IMR-90 (cell line): ENCODE measurements at regions not wholly inside any gene's neighbourhood (a gene's known extent, or its start where the extent isn't known, plus 50 kb on each side); places are given as distances from the start of the nearest gene placed in this dataset.
"Not testable (repeated sequence)": the region's sequence is repeated elsewhere in the genome, so short reads cannot be mapped to it uniquely, and the experiment has no call there.

Experiments used
- ATAC-seq: fragments of 200-7000 bp; cut with Tn5 transposase; 2 replicates; pipeline ENCODE4 v1.9.1; 2020; ENCODE audit warnings: low read depth, mild to moderate bottlenecking, moderate library complexity
- BruUV-seq: library from RNA; stranded (reverse); fragments of 400-500 nt; replicated peaks from 2 replicates; lab custom pipeline; 2021; lab: Mats Ljungman, UMichigan
- CTCF ChIA-PET: fragments of 300-600 bp; formaldehyde crosslinking; extraction: SDS; loops from one replicate; lab custom pipeline; 2021; ENCODE audit warnings: antibody characterized with exemption; lab: Yijun Ruan, JAX
- POLR2A ChIA-PET: fragments of 300-600 bp; sonication (Branson Sonifier 250); formaldehyde crosslinking; loops from one replicate; lab custom pipeline; 2022; ENCODE audit warnings: antibody characterized with exemption; ENCODE audit not compliant: unreplicated experiment; lab: Charles Lee
- DNase-seq: peaks from one replicate; pipeline ENCODE4 v3.0.0; 2013
- H2AFZ ChIP-seq: replicated peaks from 2 replicates; pipeline ENCODE3; 2013; ENCODE audit warnings: low read length, mild to moderate bottlenecking; ENCODE audit not compliant: poor library complexity
- H2AK5ac ChIP-seq: 2 replicates; pipeline ENCODE4 v1.6.1; 2013; ENCODE audit warnings: low read depth, low read length, inconsistent platforms
- H2AK9ac ChIP-seq: replicated peaks from 2 replicates; pipeline ENCODE3; 2013; ENCODE audit warnings: mild to moderate bottlenecking, low read depth, low read length, moderate library complexity; ENCODE audit not compliant: poor library complexity
- H2BK120ac ChIP-seq: 2 replicates; pipeline ENCODE4 v1.6.1; 2013; ENCODE audit warnings: low read depth, low read length, inconsistent platforms
- H2BK15ac ChIP-seq: 3 replicates; pipeline ENCODE4 v1.6.1; 2013; ENCODE audit warnings: low read depth, low read length, inconsistent platforms
- H2BK20ac ChIP-seq: 2 replicates; pipeline ENCODE4 v1.6.1; 2013; ENCODE audit warnings: low read depth, mild to moderate bottlenecking, inconsistent platforms, low read length, moderate library complexity
- H2BK5ac ChIP-seq: 2 replicates; pipeline ENCODE4 v1.6.1; 2013; ENCODE audit warnings: mild to moderate bottlenecking, low read depth, low read length, inconsistent platforms; ENCODE audit not compliant: poor library complexity, severe bottlenecking
- H3K14ac ChIP-seq: replicated peaks from 2 replicates; pipeline ENCODE4 v1.6.1; 2013; ENCODE audit warnings: low read depth, low read length, inconsistent platforms
- H3K18ac ChIP-seq: 2 replicates; pipeline ENCODE4 v1.6.1; 2013; ENCODE audit warnings: low read depth, low read length, control low read depth
- H3K23ac ChIP-seq: 2 replicates; pipeline ENCODE4 v1.6.1; 2013; ENCODE audit warnings: low read depth, low read length, inconsistent platforms
- H3K27ac ChIP-seq: 2 replicates; pipeline ENCODE4 v1.5.1; 2013; ENCODE audit warnings: mild to moderate bottlenecking, control low read depth, low read length; ENCODE audit not compliant: insufficient read depth
- H3K27me3 ChIP-seq: 2 replicates; pipeline ENCODE4 v1.6.1; 2013; ENCODE audit warnings: low read length; ENCODE audit not compliant: control insufficient read depth, insufficient read depth
- H3K36me3 ChIP-seq: 2 replicates; pipeline ENCODE4 v1.6.1; 2013; ENCODE audit warnings: low read length, mixed read lengths; ENCODE audit not compliant: control insufficient read depth, insufficient read depth
- H3K4ac ChIP-seq: 2 replicates; pipeline ENCODE4 v1.6.1; 2013; ENCODE audit warnings: low read depth, low read length, inconsistent platforms
- H3K4me1 ChIP-seq: 2 replicates; pipeline ENCODE4 v1.6.1; 2013; ENCODE audit warnings: low read length, mixed read lengths; ENCODE audit not compliant: control insufficient read depth, insufficient read depth
- H3K4me2 ChIP-seq: 2 replicates; pipeline ENCODE4 v1.6.1; 2013; ENCODE audit warnings: low read depth, mild to moderate bottlenecking, control low read depth, low read length, moderate library complexity
- H3K4me3 ChIP-seq: 2 replicates; pipeline ENCODE4 v1.5.1; 2013; ENCODE audit warnings: low read depth, mild to moderate bottlenecking, control low read depth, low read length, moderate library complexity; ENCODE audit not compliant: insufficient read depth
- H3K56ac ChIP-seq: 2 replicates; pipeline ENCODE4 v1.6.1; 2013; ENCODE audit warnings: low read length, inconsistent platforms; ENCODE audit not compliant: insufficient read depth; ENCODE audit errors: extremely low read depth
- H3K79me1 ChIP-seq, 2 experiments: 2 replicates each; pipeline ENCODE4 v1.6.1; 2013; ENCODE audit warnings: low read length in 2 of 2, inconsistent platforms in 1 of 2, low read depth in 1 of 2
- H3K9ac ChIP-seq: 2 replicates; pipeline ENCODE4 v1.6.1; 2013; ENCODE audit warnings: low read depth, low read length, control low read depth
- H3K9me1 ChIP-seq: 2 replicates; pipeline ENCODE4 v1.6.1; 2013; ENCODE audit warnings: low read length, inconsistent platforms; ENCODE audit not compliant: insufficient read depth
- H3K9me3 ChIP-seq: 2 replicates; pipeline ENCODE4 v1.6.1; 2013; ENCODE audit warnings: low read length; ENCODE audit not compliant: control insufficient read depth, insufficient read depth
- H4K20me1 ChIP-seq: 2 replicates; pipeline ENCODE4 v1.6.1; 2013; ENCODE audit warnings: low read length, inconsistent platforms; ENCODE audit not compliant: insufficient read depth
- H4K5ac ChIP-seq: 2 replicates; pipeline ENCODE4 v1.6.1; 2013; ENCODE audit warnings: mild to moderate bottlenecking, low read depth, low read length, control low read depth
- H4K8ac ChIP-seq, 2 experiments: 2 replicates each; pipeline ENCODE4 v1.6.1; 2013; ENCODE audit warnings: low read depth in 2 of 2, low read length in 2 of 2, control low read depth in 1 of 2, inconsistent platforms in 1 of 2
- H4K91ac ChIP-seq: 2 replicates; pipeline ENCODE4 v1.6.1; 2013; ENCODE audit warnings: low read depth, low read length, inconsistent platforms; ENCODE audit not compliant: insufficient read depth
- WGBS, 2 experiments: methylation state at CpG; one replicate each; pipeline versions ENCODE4 v1.1.5 to v1.1.7; 2013; ENCODE audit warnings: missing lambda C conversion rate in 2 of 2; ENCODE audit not compliant: insufficient read length in 1 of 2; ENCODE audit errors: extremely low coverage in 2 of 2; 5-methylcytosine and 5-hydroxymethylcytosine counted together
- dilution Hi-C: fragments of 300-500 bp; cut with HindIII; formaldehyde crosslinking; loops from one replicate; pipeline ENCODE4 v1.14.3; 2018; ENCODE audit warnings: low sequenced_read_pairs; ENCODE audit not compliant: unreplicated experiment
- in situ Hi-C: fragments of 300-500 bp; cut with MboI; formaldehyde crosslinking; loops from 3 replicates; pipeline ENCODE4 v1.14.3; 2019; ENCODE audit warnings: low sequenced_read_pairs, inconsistent platforms, mixed read lengths
- intact Hi-C: fragments of 100-400 bp; cut with micrococcal nuclease; formaldehyde crosslinking; loops from 2 replicates; pipeline ENCODE4 v1.10.0; 2022

- intact Hi-C loops, H2BK5ac ChIP-seq: not testable (repeated sequence)
Observed at GRCh38 chr6:141815039-141815438, 317.7 kb upstream of the GJE1 start.

More at GRCh38 chr6:141815039-141815438, 317.7 kb upstream of the GJE1 start:
- H2BK120ac ChIP-seq, H2AK5ac ChIP-seq, H2AFZ ChIP-seq, H3K9me3 ChIP-seq, H2BK20ac ChIP-seq, H3K36me3 ChIP-seq, DNase-seq, H3K4me3 ChIP-seq, dilution Hi-C loops, H3K9ac ChIP-seq, H3K4ac ChIP-seq, H3K4me2 ChIP-seq, POLR2A ChIA-PET, H3K56ac ChIP-seq, BruUV-seq, H4K20me1 ChIP-seq, H2BK15ac ChIP-seq, H4K91ac ChIP-seq, H3K23ac ChIP-seq, H3K14ac ChIP-seq, H3K18ac ChIP-seq, H2AK9ac ChIP-seq, in situ Hi-C loops, H3K9me1 ChIP-seq, ATAC-seq, H3K79me1 ChIP-seq, H4K5ac ChIP-seq, H3K27me3 ChIP-seq, CTCF ChIA-PET, H3K27ac ChIP-seq, H4K8ac ChIP-seq, H3K4me1 ChIP-seq: not testable (repeated sequence)
- WGBS, 2 experiments, result no CpG with 5 or more reads among the region's 16 CpGs
